UCSD-AML1 (cell line): ENCODE measurements at regions not wholly inside any gene's neighbourhood (a gene's known extent, or its start where the extent isn't known, plus 50 kb on each side); places are given as distances from the start of the nearest gene placed in this dataset.

Experiments used
- DNase-seq: peaks from one replicate; lab custom pipeline; 2025; ENCODE audit not compliant: unreplicated experiment; lab: John Stamatoyannopoulos, UW

GRCh38 chr12:73330584-73331351 is 1058.6 kb downstream of the TRHDE start:
- no peak for DNase-seq

DNA sequence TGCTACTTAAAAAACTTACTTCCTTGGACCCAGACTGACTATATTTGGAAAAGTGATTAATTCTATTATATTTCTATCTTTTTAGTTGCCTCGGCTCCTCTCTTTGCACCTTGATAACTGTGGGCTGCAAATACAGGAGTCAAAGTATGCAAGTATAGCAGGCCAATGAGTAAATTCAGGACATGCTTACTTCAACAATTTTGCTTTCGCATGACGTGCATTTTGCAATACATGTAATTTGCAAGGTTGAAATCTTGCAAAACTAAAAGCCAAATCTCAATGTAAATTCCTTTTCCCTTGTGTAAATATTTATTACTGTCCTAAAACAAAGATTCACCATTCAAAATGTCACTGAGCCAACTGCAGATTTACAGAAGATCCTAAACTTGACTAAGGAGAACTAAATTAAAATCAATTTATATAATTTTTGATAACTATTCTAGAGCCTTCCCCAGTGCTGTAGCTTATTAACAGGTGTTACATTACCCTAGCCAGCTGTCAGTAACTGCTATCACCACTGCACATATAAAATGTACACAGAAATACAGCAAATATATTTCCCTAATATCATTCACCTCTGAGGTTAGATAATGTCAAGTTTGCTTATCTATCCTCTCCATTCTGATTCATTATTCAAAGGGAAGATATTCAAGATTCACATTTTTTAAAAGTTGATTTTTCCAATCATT is 1069.5 kb downstream of the TRHDE start:
- DNase-seq = no peak

DNA sequence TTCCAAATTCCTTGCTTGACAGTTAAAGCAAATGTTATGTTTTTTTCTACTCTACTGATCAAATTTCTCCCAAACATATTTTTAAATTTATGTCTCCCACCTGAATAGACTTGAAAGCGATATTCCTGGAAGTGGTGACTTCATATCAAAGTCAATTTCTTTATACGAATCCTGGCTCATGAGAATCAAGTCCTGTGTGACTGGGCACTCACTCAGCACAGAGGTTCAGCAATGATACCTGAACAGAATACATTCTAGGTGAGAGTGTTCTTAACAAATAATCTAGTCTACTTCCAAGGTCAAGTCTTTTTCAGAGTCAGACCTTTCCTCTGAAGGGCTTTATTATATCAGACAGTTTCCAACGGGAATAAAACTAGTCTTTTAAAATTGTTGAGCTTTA is 1070.6 kb downstream of the TRHDE start:
- no peak for DNase-seq

DNA sequence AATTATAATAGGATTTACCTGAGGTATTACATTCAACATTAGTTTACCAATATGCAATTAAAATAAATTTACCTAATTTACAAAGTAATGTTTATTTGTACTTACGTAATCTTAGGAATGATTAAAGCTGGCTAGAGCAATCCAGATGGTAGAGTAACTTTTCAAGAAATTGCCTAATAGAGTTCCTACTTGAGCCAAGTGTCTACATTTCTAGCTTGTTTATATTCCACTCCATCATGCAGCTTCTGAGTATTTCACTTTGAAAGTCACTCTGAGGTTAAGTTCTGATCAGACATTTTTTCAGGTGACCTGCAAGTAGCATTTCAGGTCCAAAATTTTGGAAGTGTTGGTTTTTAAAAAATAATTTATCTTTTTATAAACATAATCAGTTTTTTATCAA is 1080.7 kb downstream of the TRHDE start:
- no peak for DNase-seq

DNA sequence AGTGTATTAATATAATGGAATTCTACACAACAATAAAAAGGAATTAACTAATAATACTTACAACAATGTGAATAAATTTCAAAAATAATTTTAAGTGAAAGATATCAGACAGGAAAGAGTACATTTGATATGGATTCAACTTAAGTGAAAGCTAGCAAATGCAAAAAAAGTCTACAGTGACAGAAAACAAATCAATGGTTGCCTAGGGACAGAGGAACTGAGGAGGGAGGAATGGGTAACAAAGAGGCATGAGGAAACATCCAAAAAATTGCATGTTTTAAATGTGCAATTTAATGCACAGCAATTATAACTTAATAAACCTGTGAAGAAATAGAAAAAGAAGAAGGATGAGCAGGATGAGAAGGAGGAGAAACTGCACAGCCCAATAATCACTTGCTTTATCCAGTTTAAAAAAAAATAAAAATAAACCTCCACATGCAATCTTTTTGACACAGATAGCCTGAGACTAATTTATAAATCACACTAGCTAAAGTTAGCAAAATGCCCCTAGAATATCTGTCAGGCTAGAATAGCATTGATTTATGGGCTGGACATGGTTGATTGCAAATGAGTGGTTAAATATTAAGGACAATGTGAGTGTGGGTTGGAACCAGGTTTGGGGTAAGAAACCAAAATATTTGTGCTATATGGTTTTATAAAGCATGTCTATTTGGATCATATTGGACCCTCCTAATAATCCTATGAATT is 1089.1 kb downstream of the TRHDE start:
- DNase-seq = no peak

DNA sequence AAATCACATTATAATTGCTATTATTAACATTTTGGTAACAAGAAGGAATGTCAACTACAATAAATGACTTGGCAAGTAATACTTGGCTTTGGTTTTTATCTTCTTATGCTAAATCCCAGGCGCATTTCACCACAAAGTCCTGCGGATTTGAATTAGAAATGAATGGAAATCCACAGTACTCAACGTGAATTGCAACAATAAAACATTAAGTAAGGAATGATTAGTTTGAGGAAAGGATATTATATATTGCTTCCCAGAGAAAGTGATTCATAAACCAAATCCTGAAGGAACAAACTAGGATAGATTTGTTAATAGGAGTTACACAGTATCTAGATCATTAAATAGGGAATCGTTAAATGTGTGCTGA is 1089.7 kb downstream of the TRHDE start:
- DNase-seq = no peak

GRCh38 chr12:73362666-73363065 is 1090.5 kb downstream of the TRHDE start:
- no peak for DNase-seq

GRCh38 chr12:73372856-73373255 is 1100.7 kb downstream of the TRHDE start:
- no peak for DNase-seq

DNA sequence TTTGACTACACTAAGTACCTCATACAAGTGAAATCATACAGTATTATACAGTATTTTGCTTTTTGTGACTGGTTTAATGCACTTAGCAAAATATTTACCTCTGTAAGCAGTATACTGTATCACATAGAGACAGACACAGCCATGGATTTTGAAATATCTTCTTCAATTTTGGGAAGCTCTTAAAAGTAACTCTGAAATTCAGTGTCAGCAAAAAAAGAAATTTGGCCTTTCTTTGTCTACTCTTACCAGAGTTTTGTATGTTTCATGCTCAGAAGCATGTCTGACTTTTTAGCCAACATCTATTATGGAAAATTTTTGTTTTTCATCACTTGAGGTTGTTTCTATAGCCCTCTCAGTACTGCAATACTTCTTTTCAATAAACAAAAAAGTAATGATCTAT is 1102.2 kb downstream of the TRHDE start:
- no peak for DNase-seq

DNA sequence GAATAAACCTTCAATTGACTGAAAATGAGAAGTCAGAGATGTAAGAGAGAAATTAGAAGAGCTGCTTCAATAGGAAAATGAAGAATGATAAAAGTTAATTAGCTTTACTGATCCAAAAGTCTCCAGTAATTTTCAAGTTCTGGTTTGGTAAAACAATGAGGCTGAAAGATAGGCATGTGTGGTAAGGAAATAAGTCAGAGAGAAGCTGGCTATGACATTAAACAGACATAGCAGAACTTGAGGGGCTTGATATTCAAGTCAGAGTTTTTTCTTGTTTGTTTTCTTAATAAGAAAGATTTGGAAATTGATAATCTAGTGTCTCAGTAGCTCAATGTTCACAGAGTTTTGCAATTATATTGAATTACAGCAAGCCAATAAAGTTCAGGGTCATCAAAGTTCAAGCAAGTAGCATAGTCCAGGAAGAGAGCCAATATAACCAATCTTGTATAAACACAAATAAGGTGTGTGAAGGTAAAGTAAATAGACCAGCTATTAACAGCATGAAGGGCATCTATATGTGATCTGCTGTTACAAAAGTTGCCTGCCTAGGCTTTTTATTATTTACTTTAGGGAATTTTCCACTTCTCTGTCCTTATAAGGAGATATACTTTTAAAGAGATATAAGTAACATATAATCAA is 1111.5 kb downstream of the TRHDE start:
- DNase-seq = no peak

- DNase-seq = no peak
Observed at GRCh38 chr12:73384592-73384991, 1112.4 kb downstream of the TRHDE start.

DNA sequence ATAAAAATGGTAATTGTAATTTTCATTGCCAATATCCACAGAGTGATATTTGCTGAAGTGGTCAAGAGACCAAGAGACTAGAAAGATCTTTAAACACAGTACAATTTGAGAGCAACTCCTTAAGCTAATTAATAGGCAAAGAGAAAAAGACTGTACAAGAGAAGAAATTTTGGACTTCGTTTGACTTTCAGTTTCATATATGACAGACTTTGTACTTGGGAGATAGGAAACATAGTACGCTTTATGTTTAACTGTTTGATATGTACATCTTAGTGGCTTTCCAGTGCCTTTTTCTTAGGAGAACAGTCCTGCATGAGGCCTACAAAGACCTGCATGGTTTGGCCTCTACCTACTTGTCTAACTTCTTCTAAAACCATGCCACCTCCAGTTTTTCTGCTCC is 1118.1 kb downstream of the TRHDE start:
- DNase-seq = no peak

DNA sequence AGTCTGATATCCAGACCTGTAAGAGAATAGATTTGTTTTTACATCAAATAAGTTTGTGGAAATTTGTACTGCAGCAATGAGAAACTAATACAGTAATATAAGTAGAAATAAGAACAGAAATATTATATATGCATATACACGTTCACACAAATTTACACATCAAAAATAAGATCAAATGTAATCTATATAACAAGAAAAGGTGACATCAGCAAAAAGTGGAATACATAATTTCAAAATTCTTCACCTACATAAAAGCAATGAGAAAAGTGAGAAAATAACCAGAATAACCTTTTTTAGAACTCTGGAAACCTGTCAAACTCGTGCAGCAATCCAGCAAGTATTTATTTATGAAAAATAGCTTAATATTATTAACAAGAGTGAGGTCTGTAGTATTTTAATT is 1124.6 kb upstream of the ATXN7L3B start:
- no peak for DNase-seq

DNA sequence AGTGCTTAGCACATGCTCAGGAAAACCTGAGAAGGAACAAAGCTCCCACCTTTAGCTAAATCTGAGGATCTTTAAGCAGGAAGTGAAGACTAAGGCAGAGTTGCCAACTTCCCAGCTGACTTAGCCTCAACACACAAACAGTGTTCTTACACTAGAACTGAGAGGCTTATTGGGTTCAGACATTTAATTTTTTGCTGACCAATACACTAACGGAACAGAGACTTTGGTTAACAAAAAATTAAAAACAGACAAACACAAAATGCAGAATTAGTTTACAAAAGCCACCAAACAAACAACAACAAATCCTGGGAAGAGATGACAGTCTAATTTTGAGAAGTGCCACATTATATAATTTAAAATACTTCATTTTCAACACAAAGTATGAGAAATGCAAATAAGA is 1123.7 kb upstream of the ATXN7L3B start:
- DNase-seq = no peak

DNA sequence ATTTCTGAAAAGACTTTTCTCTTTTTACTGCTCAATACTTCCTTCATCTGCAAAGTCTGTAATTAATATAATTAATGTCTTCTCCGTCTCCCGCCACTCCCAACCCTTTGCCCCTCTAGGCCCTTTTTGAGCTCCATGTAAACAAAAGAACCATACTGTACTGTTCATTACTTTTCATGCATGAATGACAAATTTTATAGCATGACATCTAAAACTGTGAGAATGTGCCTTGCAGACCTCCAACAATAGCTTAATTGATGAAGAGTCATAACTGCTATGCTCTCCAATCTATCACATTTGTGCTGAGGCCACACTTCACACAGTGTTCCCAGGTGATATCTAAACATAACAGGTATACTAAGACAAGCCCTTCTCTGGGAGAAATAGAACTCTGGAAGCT is 1122.7 kb upstream of the ATXN7L3B start:
- no peak for DNase-seq

DNA sequence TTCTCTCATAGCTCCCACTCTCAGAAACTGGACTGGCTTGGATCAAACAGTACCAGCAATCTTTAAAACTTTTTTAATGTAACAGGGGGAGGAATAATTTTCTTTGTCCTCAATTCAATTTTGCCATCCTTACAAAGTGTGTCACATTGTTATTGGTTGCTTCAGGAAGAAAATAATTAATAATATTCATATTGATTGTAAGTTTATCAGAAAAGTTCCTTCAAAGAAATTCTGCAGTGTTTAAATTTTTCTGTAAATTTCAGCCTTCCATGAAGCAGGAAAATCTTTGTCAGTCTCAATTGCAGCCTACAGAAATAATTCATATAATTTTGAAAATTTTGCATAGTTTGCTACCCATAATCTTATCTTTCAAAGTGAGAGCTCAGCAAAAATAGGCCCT is 1119.1 kb upstream of the ATXN7L3B start:
- DNase-seq = no peak

GRCh38 chr12:73421832-73422231 is 1115.8 kb upstream of the ATXN7L3B start:
- no peak for DNase-seq

- DNase-seq = no peak
Observed at GRCh38 chr12:73424484-73424883, 1113.2 kb upstream of the ATXN7L3B start.

DNA sequence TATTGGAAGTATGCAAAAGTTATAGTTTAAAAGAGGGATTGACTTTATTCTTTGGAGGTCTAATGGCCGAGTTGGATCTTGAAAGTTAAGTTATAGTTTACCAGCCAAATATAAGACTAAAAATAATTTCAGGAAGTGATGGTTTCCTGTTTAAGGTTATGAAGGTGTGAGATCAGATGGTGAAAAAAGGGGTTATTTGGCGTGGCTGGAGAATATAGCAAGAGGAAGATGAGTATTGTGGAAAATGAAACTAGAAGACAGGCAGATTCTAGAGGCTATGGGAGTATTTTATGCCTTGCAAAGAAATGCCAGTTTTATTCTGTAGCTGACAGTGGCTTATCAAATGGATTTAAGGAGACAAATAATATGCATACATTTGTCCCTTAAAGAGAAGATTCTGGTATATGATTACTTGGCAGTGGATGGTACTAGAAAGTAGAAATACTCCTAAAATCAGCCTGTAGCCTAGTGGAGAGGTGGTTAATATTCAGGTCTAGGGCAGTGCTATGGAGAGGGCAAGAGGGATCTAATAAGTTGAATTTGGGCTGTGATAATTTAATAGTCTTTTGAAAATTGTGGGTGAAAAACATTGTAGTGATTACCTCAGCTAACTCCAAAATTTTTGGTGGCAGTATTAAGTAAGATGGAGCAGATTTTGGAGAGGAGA is 1091.8 kb upstream of the ATXN7L3B start:
- DNase-seq = no peak

- DNase-seq = no peak
Observed at GRCh38 chr12:73452672-73453469, 1084.8 kb upstream of the ATXN7L3B start.
